Uterus (tissue), 3 donors: ENCODE measurements at regions not wholly inside any gene's neighbourhood (a gene's known extent, or its start where the extent isn't known, plus 50 kb on each side); places are given as distances from the start of the nearest gene placed in this dataset.

Experiments
- DNase-seq, 2 donors: peaks; one replicate each; pipeline ENCODE4 v3.0.0-alpha.2; 2019 to 2020
- H3K27ac ChIP-seq, 2 donors: fragments of 200-600 bp; sonication (generic); 1 replicate in 1 of 2; 2 replicates in 1 of 2; pipeline ENCODE4 v1.5.1; 2016 to 2018
- H3K27me3 ChIP-seq, 2 donors: fragments of 200-600 bp; sonication (generic); one replicate each; pipeline ENCODE4 v1.5.1; 2018 to 2019; ENCODE audit warnings: control low read depth in 1 of 2
- H3K36me3 ChIP-seq, 2 donors: fragments of 200-600 bp; sonication (generic); one replicate each; pipeline ENCODE4 v1.5.1; 2019; ENCODE audit warnings: control low read depth in 1 of 2
- H3K4me1 ChIP-seq, 2 donors: fragments of 200-600 bp; sonication (generic); one replicate each; pipeline ENCODE4 v1.5.1; 2018 to 2019; ENCODE audit warnings: control low read depth in 1 of 2
- H3K4me3 ChIP-seq, 2 donors: fragments of 200-600 bp; sonication (generic); 1 replicate in 1 of 2; 2 replicates in 1 of 2; pipeline ENCODE4 v1.5.1; 2018 to 2019; ENCODE audit warnings: mild to moderate bottlenecking in 1 of 2
- H3K9me3 ChIP-seq, 2 donors: fragments of 200-600 bp; sonication (generic); one replicate each; pipeline ENCODE4 v1.5.1; 2019; ENCODE audit warnings: control low read depth in 1 of 2
- CTCF ChIP-seq, 4 experiments: fragments of 200-600 bp in 2 of 4; fragments of 450-650 bp in 2 of 4; sonication (generic) in 2 of 4; IDR thresholded peaks; one replicate each; pipeline ENCODE4 v1.5.1; 2016 to 2019; ENCODE audit warnings: antibody characterized with exemption in 4 of 4, mild to moderate bottlenecking in 2 of 4, moderate library complexity in 1 of 4
- POLR2A ChIP-seq, 2 donors: fragments of 450-650 bp; IDR thresholded peaks; one replicate each; pipeline ENCODE4 v1.6.1; 2016; ENCODE audit warnings: antibody characterized with exemption in 2 of 2, mild to moderate bottlenecking in 1 of 2, moderate library complexity in 1 of 2
- intact Hi-C: fragments of 100-400 bp; cut with DNase I; formaldehyde crosslinking; loops from one replicate; pipeline ENCODE4 v1.15.1; 2023; ENCODE audit warnings: low total_unique reads
- donor health status: DM: yes; HTN: yes; CAD: no.

DNA sequence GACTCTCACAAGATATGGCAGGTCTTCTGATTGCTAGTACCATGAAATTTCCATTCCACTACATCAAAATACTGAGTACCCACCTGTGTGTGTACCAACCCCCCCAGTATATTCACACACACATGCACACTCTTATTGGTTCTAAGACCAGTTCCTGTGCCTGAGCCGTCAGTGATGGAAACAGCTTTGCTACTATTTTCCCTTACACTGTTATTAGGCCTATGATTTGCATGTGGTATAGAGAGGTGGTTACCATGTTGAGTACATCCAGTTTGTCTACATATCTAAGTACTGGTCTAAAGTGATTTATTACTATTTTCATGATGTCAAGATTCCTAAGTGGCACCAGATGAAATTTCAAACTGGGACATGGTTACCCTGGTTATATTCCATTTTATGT, 459.9 kb downstream of the BCKDHB start:
- H3K27me3 ChIP-seq: no peaks in the 10 kb centered on the region
- intact Hi-C loops: no loop called here

DNA sequence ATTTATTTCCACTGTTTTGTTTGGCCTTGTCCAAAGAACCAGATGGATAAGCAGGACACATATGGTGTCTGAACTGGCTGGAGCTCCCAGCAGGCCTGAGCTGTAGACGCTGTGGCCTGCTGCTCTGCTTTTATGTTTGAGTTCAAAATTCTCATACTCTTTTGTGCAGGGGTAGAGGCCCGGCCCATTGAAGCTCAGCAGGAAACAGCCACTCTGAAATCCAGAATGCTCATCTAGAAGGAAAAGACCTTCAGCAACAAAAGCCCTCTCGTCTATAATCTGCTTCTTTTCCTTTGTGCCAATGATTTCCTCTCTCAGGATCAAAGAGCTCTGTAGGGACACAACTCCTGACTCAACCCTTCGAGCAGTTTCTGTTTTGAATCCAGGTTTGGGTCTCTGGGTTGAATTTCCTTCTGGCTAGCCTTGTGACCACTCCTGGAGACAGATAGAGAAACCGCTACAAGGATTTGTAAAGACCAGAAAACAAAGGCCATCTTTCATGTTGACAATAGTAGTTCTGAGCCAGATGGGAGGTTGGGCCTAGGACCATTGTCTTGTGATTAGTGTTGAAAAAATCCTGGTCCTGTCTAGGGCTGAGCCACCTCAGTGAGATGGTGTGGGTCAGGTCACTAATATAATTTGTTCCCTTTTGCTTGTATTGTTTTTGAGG, 446.7 kb downstream of the BCKDHB start:
- intact Hi-C loops: no loop called here
- no peak for TF ChIP-seq CTCF (IDR thresholded peaks at IDR 0.05)
- no peak for TF ChIP-seq POLR2A (IDR thresholded peaks at IDR 0.05)
- H3K4me3 ChIP-seq: no peak overlapping the region
- no peaks in the 10 kb centered on the region for H3K27me3 ChIP-seq
- no peak overlapping the region for H3K27ac ChIP-seq
- H3K4me1 ChIP-seq: no peaks in the 10 kb centered on the region
- H3K36me3 ChIP-seq: no peaks in the 10 kb centered on the region
- no peaks in the 10 kb centered on the region for H3K9me3 ChIP-seq
- DNase-seq: no peak

More for the DNA sequence above, 459.9 kb downstream of the BCKDHB start:
- Histone ChIP-seq H3K4me3 (no peak overlapping the region), H3K9me3 (no peaks in the 10 kb centered on the region), H3K4me1 (no peaks in the 10 kb centered on the region), H3K36me3 (no peaks in the 10 kb centered on the region), H3K27ac (no peak overlapping the region)
- DNase-seq: no peak
- no peak for TF ChIP-seq CTCF (IDR thresholded peaks at IDR 0.05)
- TF ChIP-seq POLR2A (IDR thresholded peaks at IDR 0.05): no peak

DNA sequence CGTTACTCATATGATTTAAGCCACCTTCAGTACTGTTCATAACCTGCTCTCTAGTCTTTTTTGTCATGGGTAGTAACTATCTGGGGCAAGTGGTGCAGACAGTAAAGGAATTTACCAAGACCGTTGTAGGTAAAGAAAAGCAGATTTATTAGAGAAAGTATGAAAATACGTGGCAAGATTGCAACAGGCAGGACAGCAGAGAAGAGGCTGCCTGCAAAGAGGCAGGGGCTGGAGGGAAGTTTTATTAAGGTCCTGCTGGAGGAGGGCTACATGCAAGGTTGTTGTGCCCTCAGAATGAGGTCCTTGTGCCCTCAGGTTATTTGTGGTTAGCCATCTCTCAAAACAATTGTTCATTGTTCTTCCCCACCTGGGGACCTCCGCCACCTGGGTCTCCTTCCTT, 444.3 kb downstream of the BCKDHB start:
- no peaks in the 10 kb centered on the region for H3K9me3 ChIP-seq

DNA sequence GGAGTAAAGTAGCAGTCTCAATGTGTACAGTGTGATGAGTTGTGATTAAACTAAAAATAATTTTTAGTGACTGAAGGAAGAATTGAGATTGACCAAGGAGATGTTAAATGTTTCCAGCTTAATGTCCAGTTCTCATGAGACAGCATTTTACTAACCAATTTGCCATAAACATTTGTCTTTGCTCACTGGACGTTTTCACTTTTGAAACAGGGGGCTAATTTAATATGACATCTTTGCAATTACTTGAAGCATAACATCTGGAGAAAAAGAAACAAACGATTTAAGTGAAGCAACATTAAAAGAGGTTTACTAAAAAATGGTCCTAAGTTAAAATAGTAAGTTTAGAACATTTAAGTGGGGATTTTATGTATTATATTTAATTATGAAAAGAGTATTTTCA, 443.8 kb downstream of the BCKDHB start:
- intact Hi-C loops: no loop called here
- Histone ChIP-seq H3K9me3 (no peaks in the 10 kb centered on the region), H3K36me3 (no peaks in the 10 kb centered on the region), H3K4me1 (no peaks in the 10 kb centered on the region), H3K27me3 (no peaks in the 10 kb centered on the region), H3K4me3 (no peak overlapping the region), H3K27ac (no peak overlapping the region)
- TF ChIP-seq CTCF (IDR thresholded peaks at IDR 0.05): no peak
- DNase-seq: no peak

More for the DNA sequence above, 444.3 kb downstream of the BCKDHB start:
- Histone ChIP-seq H3K4me1 (no peaks in the 10 kb centered on the region), H3K27ac (no peak overlapping the region), H3K27me3 (no peaks in the 10 kb centered on the region), H3K4me3 (no peak overlapping the region), H3K36me3 (no peaks in the 10 kb centered on the region)
- intact Hi-C loops: no loop called here
- TF ChIP-seq CTCF (IDR thresholded peaks at IDR 0.05) (no peak), POLR2A (IDR thresholded peaks at IDR 0.05) (no peak)
- no peak for DNase-seq

- no peaks in the 10 kb centered on the region for H3K27me3 ChIP-seq
- no peak for DNase-seq
- H3K4me1 ChIP-seq: no peaks in the 10 kb centered on the region
- no peak overlapping the region for H3K4me3 ChIP-seq
- intact Hi-C loops: no loop called here
- H3K9me3 ChIP-seq: no peaks in the 10 kb centered on the region
- TF ChIP-seq CTCF (IDR thresholded peaks at IDR 0.05) (no peak), POLR2A (IDR thresholded peaks at IDR 0.05) (no peak)
- no peak overlapping the region for H3K27ac ChIP-seq
- H3K36me3 ChIP-seq: no peaks in the 10 kb centered on the region
Observed at GRCh38 chr6:80548532-80548931, 442.1 kb downstream of the BCKDHB start.
